M059J (cell line): ENCODE measurements at regions not wholly inside any gene's neighbourhood (a gene's known extent, or its start where the extent isn't known, plus 50 kb on each side); places are given as distances from the start of the nearest gene placed in this dataset.

Experiments
- DNase-seq: peaks from one replicate; pipeline ENCODE4 v3.0.0-alpha.2; 2012; ENCODE audit warnings: low read depth

GRCh38 chr1:208782186-208782585, 538.0 kb upstream of the PLXNA2 start:
- no peak for DNase-seq

- DNase-seq = no peak
Measured at GRCh38 chr1:208785629-208786028, 541.4 kb upstream of the PLXNA2 start.

- DNase-seq = no peak
Measured at GRCh38 chr1:208787219-208787618, 543.0 kb upstream of the PLXNA2 start.

GRCh38 chr1:208788013-208788540, 543.9 kb upstream of the PLXNA2 start:
- no peak for DNase-seq

- peak; percentile 68 for DNase-seq
Measured at GRCh38 chr1:208791456-208791855, 547.3 kb upstream of the PLXNA2 start.

GRCh38 chr1:208793861-208794345, 549.7 kb upstream of the PLXNA2 start:
- DNase-seq = no peak

GRCh38 chr1:208799186-208799585, 555.0 kb upstream of the PLXNA2 start:
- peak; percentile 65 for DNase-seq

- DNase-seq = no peak
Measured at GRCh38 chr1:208803011-208803811, 559.0 kb upstream of the PLXNA2 start.

GRCh38 chr1:208807446-208808127, 563.4 kb upstream of the PLXNA2 start:
- peak; percentile 85 for DNase-seq

- no peak for DNase-seq
Measured at GRCh38 chr1:208808301-208808700, 564.1 kb upstream of the PLXNA2 start.

- peak; percentile 48 for DNase-seq
Measured at GRCh38 chr1:208809876-208810275, 565.7 kb upstream of the PLXNA2 start.

GRCh38 chr1:208818770-208819445, 574.7 kb upstream of the PLXNA2 start:
- DNase-seq = no peak

- no peak for DNase-seq
Measured at GRCh38 chr1:208820580-208821212, 576.5 kb upstream of the PLXNA2 start.

GRCh38 chr1:208821939-208822338, 577.8 kb upstream of the PLXNA2 start:
- DNase-seq = no peak

- no peak for DNase-seq
Measured at GRCh38 chr1:208825300-208825699, 581.1 kb upstream of the PLXNA2 start.

GRCh38 chr1:208829595-208829994, 585.4 kb upstream of the PLXNA2 start:
- DNase-seq = no peak

GRCh38 chr1:208834381-208835096, 590.4 kb upstream of the PLXNA2 start:
- DNase-seq = peak; percentile 17

- no peak for DNase-seq
Measured at GRCh38 chr1:208835097-208835463, 590.9 kb upstream of the PLXNA2 start.

- no peak for DNase-seq
Measured at GRCh38 chr1:208835781-208836180, 591.6 kb upstream of the PLXNA2 start.

- DNase-seq = no peak
Measured at GRCh38 chr1:208837242-208837641, 593.1 kb upstream of the PLXNA2 start.

GRCh38 chr1:208841436-208841835, 597.3 kb upstream of the PLXNA2 start:
- no peak for DNase-seq
